ENCODE measurements at regions not wholly inside any gene's neighbourhood (a gene's known extent, or its start where the extent isn't known, plus 50 kb on each side); places are given as distances from the start of the nearest gene placed in this dataset.
A peak's percentile ranks its signal among the peaks of the same experiment; 100 is the strongest.

DNA sequence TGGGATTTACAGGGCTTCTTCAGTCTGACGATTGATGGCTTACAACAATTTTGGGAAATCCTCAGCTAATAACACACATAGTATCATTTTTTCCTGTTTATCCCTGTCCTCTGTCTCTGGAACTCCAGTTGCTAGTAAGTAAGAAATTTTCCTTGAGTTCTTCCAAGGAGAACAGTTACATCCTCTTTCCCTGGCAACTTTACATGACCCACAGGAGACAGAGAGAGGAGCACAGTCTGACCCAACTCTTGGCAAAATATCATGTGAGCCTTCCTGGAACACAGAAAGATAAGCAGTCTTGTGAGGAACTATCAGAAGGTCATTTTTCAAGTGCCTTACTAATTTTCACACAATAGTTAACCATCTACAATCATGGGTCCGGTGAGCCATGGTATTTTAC is 578.7 kb upstream of the PABPC4L start:
- no peaks in the 10 kb centered on the region for H3K4me1 ChIP-seq (ENCODE audit: insufficient read depth)
- H3K9me3 ChIP-seq (ENCODE audit: low read depth): no peaks in the 10 kb centered on the region
- H4K20me1 ChIP-seq (ENCODE audit: insufficient read depth, poor library complexity, severe bottlenecking): no peaks in the 10 kb centered on the region
- DNase-seq (ENCODE audit: low spot score): no peak
- H3K27ac ChIP-seq: no peak overlapping the region
- no peaks in the 10 kb centered on the region for H3K36me3 ChIP-seq (replicated peaks; ENCODE audit: insufficient read depth, low read depth)
- H3K9me2 ChIP-seq (replicated peaks; ENCODE audit: insufficient read depth): no peaks in the 10 kb centered on the region
- H2AFZ ChIP-seq: no peak overlapping the region
- H3K4me3 ChIP-seq: no peak overlapping the region
- H3K79me2 ChIP-seq: no peaks in the 10 kb centered on the region
- WGBS (ENCODE audit: low lambda C conversion rate, missing lambda C conversion rate): 86% methylated on average over 2 of the region's 2 CpGs
- no peak for TF ChIP-seq CTCF (IDR thresholded peaks at IDR 0.05; ENCODE audit: poor library complexity)
- no peak for TF ChIP-seq EZH2phosphoT487 (IDR thresholded peaks at IDR 0.05; ENCODE audit: low read depth, severe bottlenecking, unreplicated experiment)
- TF ChIP-seq EZH2 (IDR thresholded peaks at IDR 0.05; ENCODE audit: borderline replicate concordance): no peak
- H3K4me2 ChIP-seq: no peak overlapping the region
- H3K27me3 ChIP-seq: no peaks in the 10 kb centered on the region

GRCh38 chr4:134777606-134778005 is 576.0 kb upstream of the PABPC4L start:
- H3K4me3 ChIP-seq: no peak overlapping the region
- no peaks in the 10 kb centered on the region for H3K27me3 ChIP-seq
- no peaks in the 10 kb centered on the region for H3K9me3 ChIP-seq (ENCODE audit: low read depth)
- H4K20me1 ChIP-seq (ENCODE audit: insufficient read depth, poor library complexity, severe bottlenecking): no peaks in the 10 kb centered on the region
- H3K4me1 ChIP-seq (ENCODE audit: insufficient read depth): no peaks in the 10 kb centered on the region
- H3K27ac ChIP-seq: no peak overlapping the region
- DNase-seq (ENCODE audit: low spot score): peak; percentile 36
- peak; percentile 42 for TF ChIP-seq CTCF (IDR thresholded peaks at IDR 0.05; ENCODE audit: poor library complexity)
- no peak for TF ChIP-seq EZH2phosphoT487 (IDR thresholded peaks at IDR 0.05; ENCODE audit: low read depth, severe bottlenecking, unreplicated experiment)
- no peak overlapping the region for H3K4me2 ChIP-seq
- H3K79me2 ChIP-seq: no peaks in the 10 kb centered on the region
- WGBS (ENCODE audit: low lambda C conversion rate, missing lambda C conversion rate): 20% methylated on average over 2 of the region's 2 CpGs
- H3K9me2 ChIP-seq (replicated peaks; ENCODE audit: insufficient read depth): no peaks in the 10 kb centered on the region
- H2AFZ ChIP-seq: no peak overlapping the region
- H3K36me3 ChIP-seq (replicated peaks; ENCODE audit: insufficient read depth, low read depth): no peaks in the 10 kb centered on the region

DNA sequence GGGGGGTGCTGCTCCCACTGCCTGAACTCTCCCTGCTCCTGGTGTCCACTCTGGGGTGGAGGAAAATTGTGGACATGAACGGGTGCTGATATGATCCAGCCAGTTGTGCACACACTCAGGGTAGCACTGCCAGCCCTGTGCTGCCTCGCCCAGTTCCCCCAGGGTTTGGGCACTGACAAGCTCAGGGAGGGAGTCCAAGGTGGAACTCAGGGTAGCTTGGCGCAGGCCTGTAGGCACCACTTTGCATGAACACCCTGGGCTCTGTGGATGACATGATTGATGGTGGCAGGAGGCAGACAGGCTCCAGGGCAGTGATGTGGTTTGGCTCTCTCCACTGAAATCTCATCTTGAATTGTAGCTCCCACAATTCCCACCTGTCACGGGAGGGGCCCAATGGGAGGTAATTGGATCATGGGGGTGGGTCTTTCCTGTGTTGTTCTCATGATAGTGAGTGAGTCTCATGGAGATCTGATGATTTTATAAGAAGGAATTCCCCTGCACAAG is 572.0 kb upstream of the PABPC4L start:
- Histone ChIP-seq H4K20me1 (ENCODE audit: insufficient read depth, poor library complexity, severe bottlenecking) (no peaks in the 10 kb centered on the region), H3K36me3 (replicated peaks; ENCODE audit: insufficient read depth, low read depth) (no peaks in the 10 kb centered on the region), H3K27me3 (no peaks in the 10 kb centered on the region), H3K9me2 (replicated peaks; ENCODE audit: insufficient read depth) (no peaks in the 10 kb centered on the region), H2AFZ (no peak overlapping the region), H3K9me3 (ENCODE audit: low read depth) (no peaks in the 10 kb centered on the region), H3K79me2 (no peaks in the 10 kb centered on the region), H3K4me3 (no peak overlapping the region), H3K4me1 (ENCODE audit: insufficient read depth) (no peaks in the 10 kb centered on the region), H3K4me2 (no peak overlapping the region), H3K27ac (no peak overlapping the region)
- DNase-seq (ENCODE audit: low spot score): no peak
- 94% methylated on average over 4 of the region's 4 CpGs for WGBS (ENCODE audit: low lambda C conversion rate, missing lambda C conversion rate)
- TF ChIP-seq EZH2phosphoT487 (IDR thresholded peaks at IDR 0.05; ENCODE audit: low read depth, severe bottlenecking, unreplicated experiment) (no peak), EZH2 (IDR thresholded peaks at IDR 0.05; ENCODE audit: borderline replicate concordance) (no peak), CTCF (IDR thresholded peaks at IDR 0.05; ENCODE audit: poor library complexity) (no peak)

DNA sequence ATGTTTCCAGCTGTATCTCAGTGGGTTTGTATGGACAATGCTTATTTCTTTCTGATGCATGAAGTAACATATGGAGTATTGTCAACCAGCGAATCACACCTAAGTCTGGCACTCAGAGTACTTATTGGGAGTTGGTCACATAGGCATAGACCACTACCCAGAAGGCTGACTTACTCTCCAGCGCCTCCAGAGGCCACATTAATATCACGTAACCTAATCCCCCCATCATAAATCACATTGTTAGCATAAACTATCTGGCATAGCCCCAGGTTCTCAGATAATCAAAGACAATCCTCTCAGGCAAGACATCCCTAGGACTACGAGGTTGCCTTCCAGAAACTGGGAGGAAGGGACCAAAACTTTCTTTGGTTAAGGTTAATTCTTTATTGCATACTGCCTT is 560.5 kb upstream of the PABPC4L start:
- no peaks in the 10 kb centered on the region for H3K27me3 ChIP-seq
- WGBS (ENCODE audit: low lambda C conversion rate, missing lambda C conversion rate): 75% methylated on average over 4 of the region's 4 CpGs

More for the DNA sequence above, 560.5 kb upstream of the PABPC4L start:
- Histone ChIP-seq H3K4me1 (ENCODE audit: insufficient read depth) (no peaks in the 10 kb centered on the region), H3K4me3 (no peak overlapping the region), H3K9me3 (ENCODE audit: low read depth) (no peaks in the 10 kb centered on the region), H3K27ac (no peak overlapping the region), H4K20me1 (ENCODE audit: insufficient read depth, poor library complexity, severe bottlenecking) (no peaks in the 10 kb centered on the region), H3K9me2 (replicated peaks; ENCODE audit: insufficient read depth) (no peaks in the 10 kb centered on the region), H2AFZ (no peak overlapping the region), H3K36me3 (replicated peaks; ENCODE audit: insufficient read depth, low read depth) (no peaks in the 10 kb centered on the region), H3K79me2 (no peaks in the 10 kb centered on the region), H3K4me2 (no peak overlapping the region)
- TF ChIP-seq EZH2phosphoT487 (IDR thresholded peaks at IDR 0.05; ENCODE audit: low read depth, severe bottlenecking, unreplicated experiment) (no peak), CTCF (IDR thresholded peaks at IDR 0.05; ENCODE audit: poor library complexity) (peak; percentile 8)
- no peak for DNase-seq (ENCODE audit: low spot score)
